ENCODE measurements at regions not wholly inside any gene's neighbourhood (a gene's known extent, or its start where the extent isn't known, plus 50 kb on each side); places are given as distances from the start of the nearest gene placed in this dataset.

DNA sequence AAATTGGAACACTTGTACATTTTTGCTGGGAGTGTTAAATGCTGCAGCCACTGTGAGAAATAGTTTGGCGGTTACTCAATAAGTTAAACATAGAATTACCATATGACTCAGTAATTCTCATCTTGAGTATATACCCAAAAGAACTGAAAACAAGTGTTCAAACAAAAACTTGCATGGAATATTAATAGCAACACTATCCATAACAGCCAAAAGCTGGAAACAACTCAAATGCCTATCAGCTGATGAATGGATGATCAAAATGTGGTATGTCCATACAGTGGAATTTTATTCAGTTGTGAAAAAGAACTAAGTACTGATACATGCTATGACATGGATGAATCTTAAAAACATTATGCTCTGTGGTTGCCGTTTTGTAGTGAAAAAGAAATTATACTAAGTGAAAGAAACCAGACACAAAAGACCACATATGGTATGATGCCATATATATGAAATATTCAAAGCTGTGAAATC, 63.0 kb upstream of the SP4 start:
- no peak for DNase-seq (ENCODE audit: low read depth)

DNA sequence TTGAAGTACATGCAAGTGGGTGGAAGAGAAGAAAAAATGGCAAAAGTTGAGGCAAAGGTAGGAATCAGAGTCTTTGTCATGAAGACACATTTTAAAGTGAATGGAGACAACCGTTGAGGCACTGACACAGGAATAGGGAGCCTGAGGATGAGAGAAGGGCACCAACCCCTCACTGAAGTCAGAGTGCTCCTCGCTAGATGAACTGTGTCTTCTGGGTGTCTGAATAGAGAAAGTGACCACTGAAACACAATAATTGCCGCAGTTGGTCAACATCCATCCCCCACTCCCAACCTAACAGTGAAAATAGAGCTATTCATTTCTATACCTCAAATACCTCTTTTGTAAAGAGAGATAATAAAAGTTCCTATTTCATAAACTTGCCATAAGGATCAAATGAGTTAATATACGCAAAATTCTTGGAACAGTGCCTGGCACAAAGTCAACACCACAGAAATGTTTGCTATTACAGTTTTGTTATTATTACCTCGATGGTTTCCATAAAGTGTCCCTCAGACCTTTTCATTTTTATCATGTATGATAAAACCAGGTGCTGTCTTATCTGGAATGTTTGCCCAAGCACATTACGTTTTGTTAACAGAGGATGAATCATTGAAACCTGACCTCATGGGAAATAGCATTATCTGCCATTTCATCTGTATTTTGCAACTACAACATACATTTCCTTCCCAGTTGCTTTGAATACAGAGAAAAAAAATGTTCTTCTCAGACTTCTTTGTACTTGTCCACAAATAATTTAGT, 61.8 kb upstream of the SP4 start:
- no peak for DNase-seq (ENCODE audit: low read depth)

DNA sequence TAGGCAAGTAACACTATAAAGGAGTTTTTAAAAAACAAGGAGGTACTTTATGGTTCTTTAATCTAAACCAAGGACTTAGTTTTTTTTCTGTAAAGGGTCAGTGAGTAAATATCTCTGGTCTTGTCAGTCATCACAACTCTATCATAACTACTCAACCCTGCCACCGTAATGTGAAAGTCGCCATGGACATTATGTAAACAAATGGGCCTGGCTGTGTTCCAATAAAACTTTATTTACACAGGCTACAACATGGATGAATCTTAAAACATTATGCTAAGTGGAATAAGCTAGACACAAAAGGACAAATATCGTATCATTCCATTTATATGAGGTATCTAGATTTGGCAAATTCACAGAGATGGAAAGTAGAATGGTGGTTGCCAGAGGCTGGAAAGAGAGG, 60.8 kb upstream of the SP4 start:
- DNase-seq (ENCODE audit: low read depth), result no peak

DNA sequence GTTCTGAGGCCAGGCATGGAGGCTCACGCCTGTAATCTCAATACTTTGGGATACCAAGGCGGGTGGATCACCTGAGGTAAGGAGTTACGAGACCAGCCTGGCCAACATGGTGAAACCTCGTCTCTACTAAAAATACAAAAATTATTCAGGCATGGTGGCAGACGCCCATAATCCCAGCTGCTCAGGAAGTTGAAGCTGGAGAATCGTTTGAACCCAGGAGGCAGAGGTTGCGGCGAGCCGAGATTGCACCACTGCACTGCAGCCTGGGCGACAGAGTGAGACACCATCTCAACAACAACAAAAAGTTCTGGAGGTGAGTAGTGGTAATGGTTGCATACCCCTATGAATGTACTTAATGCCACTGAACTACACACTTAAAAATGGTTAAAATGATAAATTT, 60.3 kb upstream of the SP4 start:
- no peak for DNase-seq (ENCODE audit: low read depth)

DNA sequence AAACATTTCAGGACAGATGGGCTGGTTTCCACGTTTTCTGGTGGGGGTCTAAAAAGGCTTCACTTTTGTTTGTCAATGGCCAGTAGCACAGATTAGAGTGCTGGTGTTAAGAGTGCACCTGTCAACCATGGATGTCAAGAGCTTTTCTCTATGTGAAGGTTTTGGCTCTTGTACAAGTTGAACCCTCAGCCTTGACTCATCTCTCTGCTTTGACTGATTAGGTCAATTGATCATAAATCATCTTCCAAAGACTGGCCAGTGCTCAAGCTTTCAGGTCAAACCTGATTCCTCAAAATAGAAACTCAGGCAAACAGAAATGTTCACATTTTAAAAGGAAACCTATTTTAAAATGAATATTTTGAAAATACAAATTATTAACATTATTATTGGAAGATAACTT, 59.6 kb upstream of the SP4 start:
- DNase-seq (ENCODE audit: low read depth), result no peak

DNA sequence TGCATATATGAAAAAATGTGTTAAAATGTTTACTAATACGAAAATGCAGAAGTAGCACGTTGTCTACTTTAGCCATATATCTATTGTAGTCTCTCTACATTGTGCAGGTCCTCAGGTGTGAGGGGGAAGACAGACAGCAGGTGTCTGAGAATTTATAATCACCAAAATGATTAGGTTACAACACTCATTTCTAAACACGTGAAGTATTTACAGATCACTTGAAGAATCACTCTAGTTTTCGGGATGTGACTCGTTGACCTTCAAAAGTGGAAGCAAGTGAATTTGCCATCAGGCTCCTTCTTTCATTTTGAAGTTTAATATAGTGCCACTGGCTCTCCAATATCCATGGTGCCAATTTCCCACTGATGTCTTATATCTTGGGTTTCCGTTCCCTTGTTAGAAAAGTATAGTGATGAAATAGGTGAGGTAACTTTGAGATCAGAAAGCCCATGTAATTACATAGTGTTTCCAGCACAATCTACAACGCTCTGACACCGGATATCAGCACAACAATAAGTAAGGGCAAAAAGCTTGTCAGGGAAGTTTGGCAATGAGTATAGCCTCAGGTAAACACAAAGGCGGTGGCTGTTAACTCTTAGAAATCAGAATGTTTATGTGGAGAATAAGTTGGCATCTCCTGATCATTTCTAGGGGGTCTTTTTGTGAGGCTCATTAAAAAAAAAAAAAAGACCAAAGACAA, 57.5 kb upstream of the SP4 start:
- DNase-seq (ENCODE audit: low read depth), result no peak

DNA sequence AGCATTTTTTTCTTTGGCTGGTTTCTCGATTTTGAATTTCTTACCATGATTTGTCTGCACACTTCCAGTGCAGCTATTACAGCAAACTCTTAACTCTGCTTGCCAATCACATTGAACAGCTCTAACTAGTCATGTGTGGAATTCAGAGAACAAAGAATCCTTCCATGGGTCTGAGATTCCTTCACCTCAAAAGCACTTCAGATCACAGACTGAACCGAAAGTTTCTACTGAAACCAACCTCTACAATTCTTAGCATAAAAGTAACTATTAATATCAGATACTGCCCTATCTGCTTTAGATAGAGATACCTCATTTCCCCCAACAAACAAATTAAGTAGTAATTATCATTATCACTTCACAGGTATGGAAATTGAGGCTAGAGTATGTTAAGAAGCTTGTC, 56.5 kb upstream of the SP4 start:
- DNase-seq (ENCODE audit: low read depth), result no peak

DNA sequence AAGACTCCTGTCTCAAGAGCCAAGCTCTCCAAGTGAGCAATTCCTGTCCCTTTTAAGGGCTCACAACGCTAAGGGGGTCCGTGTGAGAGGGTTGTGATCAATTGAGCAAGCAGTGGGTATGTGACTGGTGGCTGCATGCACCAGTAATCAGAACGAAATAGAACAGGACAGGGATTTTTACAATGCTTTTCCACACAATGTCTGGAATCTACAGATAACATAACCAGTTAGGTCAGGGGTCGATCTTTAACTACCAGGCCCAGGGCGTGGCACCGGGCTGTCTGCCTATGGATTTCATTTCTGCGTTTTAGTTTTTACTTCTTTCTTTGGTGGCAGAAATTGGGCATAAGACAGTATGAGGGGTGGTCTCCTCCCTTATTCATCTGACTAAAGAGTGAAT, 54.9 kb upstream of the SP4 start:
- DNase-seq (ENCODE audit: low read depth), result no peak

DNA sequence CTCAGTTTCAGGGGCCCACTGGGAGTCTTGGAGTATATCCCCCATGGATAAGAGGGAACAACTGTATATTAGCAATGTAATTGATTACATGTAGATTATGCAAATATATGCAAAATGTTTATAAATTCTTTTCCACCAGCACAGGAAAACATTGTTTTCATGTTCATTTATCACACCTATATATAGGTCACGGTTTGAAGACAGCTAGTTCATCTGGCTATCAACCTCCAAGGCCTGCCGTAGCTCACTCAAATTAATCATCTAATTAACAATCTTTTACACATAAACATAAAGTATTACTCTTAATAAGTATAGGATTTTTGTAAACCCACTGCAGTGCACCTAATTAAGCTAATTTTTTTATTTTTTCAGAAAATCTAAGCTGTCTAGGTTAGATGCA, 53.7 kb upstream of the SP4 start:
- DNase-seq (ENCODE audit: low read depth), result no peak

DNA sequence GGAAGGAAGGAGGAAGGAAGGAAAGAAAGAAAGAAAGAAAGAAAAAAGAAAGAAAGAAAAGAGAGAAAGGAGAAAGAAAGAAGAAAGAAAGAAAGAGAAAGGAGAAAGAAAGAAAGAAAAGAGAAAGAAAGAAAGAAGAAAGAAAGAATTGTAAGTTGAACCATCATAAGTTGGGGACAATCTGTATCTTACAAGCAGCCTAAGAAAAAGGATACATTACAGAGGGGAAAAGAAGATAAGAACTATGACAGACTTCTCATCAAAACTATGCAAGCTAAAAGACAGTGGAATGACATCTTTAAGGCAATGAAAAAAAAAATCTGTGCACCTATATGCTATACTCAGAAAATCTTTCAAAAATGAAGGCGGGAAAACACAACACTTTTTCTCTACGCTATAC, 50.3 kb upstream of the SP4 start:
- no peak for DNase-seq (ENCODE audit: low read depth)
